Lung (tissue), 11 donors: ENCODE measurements at regions not wholly inside any gene's neighbourhood (a gene's known extent, or its start where the extent isn't known, plus 50 kb on each side); places are given as distances from the start of the nearest gene placed in this dataset.

ENCODE experiments used
- ATAC-seq: fragments of 200-7000 bp; cut with Tn5 transposase; one replicate; pipeline ENCODE4 v1.9.1; 2020; ENCODE audit warnings: moderate number of reproducible peaks; ENCODE audit not compliant: insufficient read depth, low FRiP score
- DNase-seq, 3 donors: peaks; one replicate each; pipeline ENCODE4 v3.0.0-alpha.2; 2013 to 2017
- H3K27ac ChIP-seq, 2 donors: one replicate each; pipeline ENCODE4 v1.5.1; 2013; ENCODE audit warnings: mild to moderate bottlenecking in 2 of 2, moderate library complexity in 2 of 2, control low read depth in 1 of 2, inconsistent platforms in 1 of 2, low read depth in 1 of 2, low read length in 1 of 2
- H3K27me3 ChIP-seq, 3 donors: one replicate each; pipeline ENCODE4 v1.5.1; 2013; ENCODE audit warnings: low read length in 2 of 3; ENCODE audit not compliant: control insufficient read depth in 3 of 3, insufficient read depth in 3 of 3
- H3K36me3 ChIP-seq, 4 donors: one replicate each; pipeline ENCODE4 v1.5.1; 2013; ENCODE audit warnings: low read length in 4 of 4, mild to moderate bottlenecking in 1 of 4, moderate library complexity in 1 of 4; ENCODE audit not compliant: control insufficient read depth in 4 of 4, insufficient read depth in 4 of 4
- H3K4me1 ChIP-seq, 5 donors: one replicate each; pipeline ENCODE4 v1.5.1; 2013; ENCODE audit warnings: low read length in 5 of 5, mild to moderate bottlenecking in 2 of 5, moderate library complexity in 1 of 5; ENCODE audit not compliant: control insufficient read depth in 5 of 5, insufficient read depth in 5 of 5
- H3K4me3 ChIP-seq: one replicate; pipeline ENCODE4 v1.5.1; 2013; ENCODE audit warnings: mild to moderate bottlenecking, control low read depth, moderate library complexity
- H3K9ac ChIP-seq, 2 donors: one replicate each; pipeline ENCODE4 v1.5.1; 2013; ENCODE audit warnings: low read length in 2 of 2, control low read depth in 1 of 2; ENCODE audit not compliant: insufficient read depth in 1 of 2
- H3K9me3 ChIP-seq, 4 donors: one replicate each; pipeline ENCODE4 v1.5.1; 2013; ENCODE audit warnings: low read length in 3 of 4, mild to moderate bottlenecking in 1 of 4, moderate library complexity in 1 of 4; ENCODE audit not compliant: control insufficient read depth in 4 of 4, insufficient read depth in 3 of 4
- CTCF ChIP-seq: IDR thresholded peaks from 2 replicates; pipeline ENCODE4 v1.5.1; 2012; ENCODE audit warnings: mild to moderate bottlenecking; ENCODE audit errors: control extremely low read depth, extremely low read depth
- WGBS, 2 donors: extraction: QIAGEN DNeasy Blood & Tissue Kit; methylation state at CpG; one replicate each; pipeline ENCODE4 v1.1.7; 2013; 5-methylcytosine and 5-hydroxymethylcytosine counted together
- donor health status: control.
- donor health status: control.
- donor health status: Bipolar disorder and iron deficiency.
- donor health status: healthy.
- donor health status: DM: yes; HTN: yes; CAD: no.

- Histone ChIP-seq H3K4me3 (no peak overlapping the region), H3K36me3 (no peaks in the 10 kb centered on the region), H3K9ac (no peak overlapping the region), H3K4me1 (peaks cover 0 to 23% (median 0%) of the 10 kb centered on the region in 5 donors), H3K9me3 (no peaks in the 10 kb centered on the region), H3K27ac (no peak overlapping the region), H3K27me3 (no peaks in the 10 kb centered on the region)
- no peak for ATAC-seq
- no peak for DNase-seq
- 90 to 93% methylated on average over 7 of the region's 7 CpGs for WGBS, 2 donors
- no peak for TF ChIP-seq CTCF
Measured at GRCh38 chr11:42265072-42265471, 805.6 kb upstream of the LRRC4C start.

- H3K36me3 ChIP-seq: no peaks in the 10 kb centered on the region
- no peak for ATAC-seq
- no peak overlapping the region for H3K9ac ChIP-seq
- WGBS, 2 donors: 72 to 75% methylated on average over 3 of the region's 3 CpGs
- no peak overlapping the region for H3K27ac ChIP-seq
- TF ChIP-seq CTCF: no peak
- no peak for DNase-seq
- H3K27me3 ChIP-seq: no peaks in the 10 kb centered on the region
- H3K4me1 ChIP-seq: no peaks in the 10 kb centered on the region
- no peak overlapping the region for H3K4me3 ChIP-seq
- peaks cover 0 to 5% (median 1%) of the 10 kb centered on the region in 4 donors for H3K9me3 ChIP-seq
Measured at GRCh38 chr11:42271306-42271705, 811.9 kb upstream of the LRRC4C start.

- Histone ChIP-seq H3K4me1 (no peaks in the 10 kb centered on the region), H3K36me3 (no peaks in the 10 kb centered on the region), H3K9ac (no peak overlapping the region), H3K4me3 (no peak overlapping the region), H3K27me3 (no peaks in the 10 kb centered on the region), H3K9me3 (peaks cover 0 to 7% (median 1%) of the 10 kb centered on the region in 4 donors), H3K27ac (no peak overlapping the region)
- no peak for DNase-seq
- 91 to 93% methylated on average over 6 of the region's 6 CpGs for WGBS, 2 donors
- TF ChIP-seq CTCF: no peak
- no peak for ATAC-seq
Measured at GRCh38 chr11:42273977-42274376, 814.5 kb upstream of the LRRC4C start.

- no peak for TF ChIP-seq CTCF
- no peaks in the 10 kb centered on the region for H3K27me3 ChIP-seq
- no peak overlapping the region for H3K9ac ChIP-seq
- H3K4me1 ChIP-seq: no peaks in the 10 kb centered on the region
- no peak overlapping the region for H3K27ac ChIP-seq
- H3K36me3 ChIP-seq: no peaks in the 10 kb centered on the region
- WGBS, 2 donors: 79 to 89% methylated on average over 1 of the region's 1 CpG
- DNase-seq (no peak), ATAC-seq (no peak)
- H3K9me3 ChIP-seq: peaks cover 0 to 3% (median 0%) of the 10 kb centered on the region in 4 donors
- no peak overlapping the region for H3K4me3 ChIP-seq
Measured at GRCh38 chr11:42296910-42297309, 837.5 kb upstream of the LRRC4C start.
